HG03095 (cell line): ENCODE measurements at regions not wholly inside any gene's neighbourhood (a gene's known extent, or its start where the extent isn't known, plus 50 kb on each side); places are given as distances from the start of the nearest gene placed in this dataset.
"Not testable (repeated sequence)": the region's sequence is repeated elsewhere in the genome, so short reads cannot be mapped to it uniquely, and the experiment has no call there.

ENCODE experiments used
- ATAC-seq: cut with Tn5 transposase; IDR thresholded peaks from one replicate; pipeline ENCODE4 v1.9.1; 2021; ENCODE audit warnings: moderate library complexity; ENCODE audit not compliant: unreplicated experiment

DNA sequence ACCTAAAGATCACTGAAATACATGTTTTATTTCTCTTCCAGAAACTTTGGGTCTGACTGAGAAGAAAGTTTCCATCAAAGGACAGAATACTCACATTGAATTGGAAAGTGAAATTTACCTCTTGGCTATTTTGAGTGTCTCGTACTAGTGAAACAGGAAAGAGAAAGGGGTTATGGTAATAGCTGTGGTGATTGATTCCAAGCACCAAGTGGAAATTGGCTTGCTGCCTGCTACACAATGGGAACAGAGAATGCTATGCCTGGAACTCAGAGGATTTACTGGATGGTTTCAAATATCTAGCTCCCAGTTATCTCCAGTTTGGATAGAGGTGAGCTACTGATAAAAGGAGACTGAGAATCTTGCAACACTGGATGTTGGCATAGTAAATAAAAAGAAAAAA is 492.8 kb upstream of the FSIP2 start:
- no peak for ATAC-seq

DNA sequence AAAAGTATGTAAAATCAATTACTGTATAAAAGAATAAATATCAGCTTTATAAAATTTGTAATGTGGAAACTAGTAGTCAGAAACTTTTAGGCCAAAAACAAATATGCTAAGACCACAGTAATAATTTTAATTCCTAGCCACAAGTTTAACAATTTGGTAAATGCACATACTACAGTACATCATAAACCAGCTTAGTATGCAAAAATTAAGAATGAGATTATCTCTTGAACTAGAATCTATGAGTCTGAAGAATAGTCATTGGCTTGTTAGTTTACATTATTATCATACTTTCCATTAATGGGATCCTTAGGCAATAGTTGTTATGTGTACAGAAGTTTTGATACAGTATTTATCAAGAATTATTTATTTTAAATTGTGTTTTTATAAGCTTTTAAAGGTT is 491.9 kb upstream of the FSIP2 start:
- no peak for ATAC-seq

DNA sequence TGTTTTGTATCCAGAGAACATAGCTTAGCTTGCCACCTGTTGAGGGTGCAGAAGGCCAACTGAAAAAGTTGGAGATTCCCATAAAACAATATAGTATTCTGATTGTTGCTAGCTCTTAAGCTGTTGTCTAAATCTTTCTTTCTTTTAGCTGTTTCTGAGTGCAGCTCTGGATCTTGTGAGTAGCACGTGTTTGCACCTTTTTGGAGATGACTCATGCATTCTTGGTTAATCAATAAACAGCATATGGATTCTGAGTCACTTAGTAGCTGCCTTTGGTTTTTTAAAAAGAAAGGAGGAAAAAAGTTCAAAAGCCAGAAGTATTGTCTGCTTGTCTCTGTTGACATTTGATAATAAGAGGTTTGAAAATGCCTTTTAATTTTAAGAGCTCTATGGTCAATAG is 483.0 kb upstream of the FSIP2 start:
- ATAC-seq = no peak

DNA sequence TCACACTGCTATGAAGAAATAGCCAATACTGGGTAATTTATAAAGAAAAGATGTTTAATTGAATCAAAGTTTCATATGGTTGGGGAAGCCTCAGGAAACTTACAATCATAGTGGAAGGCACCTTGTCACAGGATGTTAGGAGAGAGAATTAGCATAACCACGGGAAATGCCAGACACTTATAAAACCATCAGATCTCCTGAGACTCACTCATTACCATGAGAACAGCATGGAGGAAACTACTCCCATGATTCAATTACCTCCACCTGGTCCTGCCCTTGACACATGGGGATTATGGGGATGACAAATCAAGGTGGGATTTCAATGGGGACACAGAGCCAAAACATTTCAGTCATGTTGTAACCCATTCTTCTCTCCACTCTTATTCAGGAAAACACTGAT is 472.9 kb upstream of the FSIP2 start:
- no peak for ATAC-seq

DNA sequence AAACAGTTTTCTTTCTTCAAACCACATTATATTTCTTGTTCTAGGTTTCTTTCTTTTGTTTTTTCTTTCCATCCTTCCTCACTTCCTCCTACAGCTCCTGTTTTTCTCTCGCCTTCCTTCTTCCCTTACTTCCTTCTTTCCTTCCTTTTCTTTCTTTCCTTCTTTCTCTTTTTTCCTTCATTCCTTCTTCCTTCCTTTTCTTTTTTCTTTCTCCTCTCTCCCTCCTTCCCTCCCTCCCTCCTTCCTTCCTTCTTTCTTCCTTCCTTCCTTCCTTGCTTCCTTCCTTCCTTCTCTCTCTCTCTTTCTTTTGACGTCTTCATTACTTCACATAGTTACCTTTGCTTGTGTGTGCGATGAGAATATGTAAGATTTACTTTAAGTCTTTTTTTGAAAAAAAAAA is 470.0 kb upstream of the FSIP2 start:
- no peak for ATAC-seq

- ATAC-seq = no peak
Observed at GRCh38 chr2:185274718-185275484, 463.7 kb upstream of the FSIP2 start.

- ATAC-seq = not testable (repeated sequence)
Observed at GRCh38 chr2:185275979-185276378, 462.6 kb upstream of the FSIP2 start.

- ATAC-seq = no peak
Observed at GRCh38 chr2:185278761-185279160, 459.8 kb upstream of the FSIP2 start.

- no peak for ATAC-seq
Observed at GRCh38 chr2:185279999-185280398, 458.6 kb upstream of the FSIP2 start.

DNA sequence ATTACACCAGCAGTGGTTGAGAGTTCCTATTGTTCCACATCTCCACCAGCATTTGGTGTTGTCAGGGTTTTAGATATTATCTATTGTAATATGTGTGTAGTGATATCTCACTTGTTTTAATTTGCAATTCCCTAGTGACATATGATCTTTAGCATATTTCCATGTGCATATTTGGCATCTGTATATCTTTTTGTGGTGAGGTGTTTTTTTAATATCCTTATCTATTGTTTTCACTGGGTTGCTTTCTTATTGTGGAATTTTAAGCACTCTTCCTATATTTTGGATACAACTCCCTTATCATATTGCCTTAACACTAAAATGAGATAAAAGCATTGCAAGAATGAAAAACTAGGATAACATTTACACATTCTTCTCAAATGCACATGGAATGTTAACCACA is 453.9 kb upstream of the FSIP2 start:
- no peak for ATAC-seq

GRCh38 chr2:185290012-185290411 is 448.6 kb upstream of the FSIP2 start:
- not testable (repeated sequence) for ATAC-seq

- peak; percentile 100 for ATAC-seq
Observed at GRCh38 chr2:185291035-185291647, 447.5 kb upstream of the FSIP2 start.

DNA sequence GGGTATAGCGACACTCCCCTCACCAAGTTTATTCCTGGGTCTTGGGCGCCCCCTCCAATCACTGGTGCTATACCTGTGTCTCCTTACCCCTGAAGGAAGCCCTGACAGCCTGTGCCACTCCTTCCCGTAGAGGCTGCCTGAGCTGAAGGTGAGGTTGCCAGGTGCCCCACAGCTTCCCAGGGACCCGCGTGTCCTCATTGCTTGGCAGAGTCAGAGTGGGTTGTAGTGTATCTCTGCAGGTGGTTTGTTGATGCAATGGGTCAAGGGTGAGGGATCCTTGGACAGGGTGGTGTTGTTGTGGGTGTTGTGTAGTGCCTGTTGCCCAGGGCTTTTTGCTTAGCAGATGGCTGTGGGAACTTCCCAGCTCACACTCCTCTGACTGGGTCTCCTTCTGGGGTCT is 438.7 kb upstream of the FSIP2 start:
- ATAC-seq = no peak

GRCh38 chr2:185306119-185306518 is 432.5 kb upstream of the FSIP2 start:
- ATAC-seq = no peak

GRCh38 chr2:185316383-185316782 is 422.2 kb upstream of the FSIP2 start:
- ATAC-seq = peak; percentile 67

DNA sequence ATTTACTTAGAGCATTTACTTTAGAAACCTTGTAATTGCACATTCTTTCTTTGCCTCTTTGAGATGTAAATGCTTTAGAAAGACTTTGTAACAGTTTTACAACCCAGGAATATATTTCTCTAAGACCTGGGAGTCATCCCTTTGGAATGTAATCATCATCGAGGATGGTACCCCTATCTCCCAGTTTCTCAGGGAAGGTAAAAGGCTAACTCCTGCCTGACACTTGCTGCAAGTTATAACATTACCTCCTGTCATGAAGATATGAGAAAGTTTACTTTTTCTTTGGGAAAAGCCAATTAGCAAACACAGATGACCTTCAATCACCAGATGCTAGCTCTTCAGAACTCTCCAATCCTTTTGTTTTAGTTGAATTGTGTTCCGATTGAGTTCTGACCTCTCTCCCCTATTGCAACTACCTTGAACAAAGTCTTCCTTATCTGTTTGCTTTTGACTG is 420.3 kb upstream of the FSIP2 start:
- ATAC-seq = no peak

DNA sequence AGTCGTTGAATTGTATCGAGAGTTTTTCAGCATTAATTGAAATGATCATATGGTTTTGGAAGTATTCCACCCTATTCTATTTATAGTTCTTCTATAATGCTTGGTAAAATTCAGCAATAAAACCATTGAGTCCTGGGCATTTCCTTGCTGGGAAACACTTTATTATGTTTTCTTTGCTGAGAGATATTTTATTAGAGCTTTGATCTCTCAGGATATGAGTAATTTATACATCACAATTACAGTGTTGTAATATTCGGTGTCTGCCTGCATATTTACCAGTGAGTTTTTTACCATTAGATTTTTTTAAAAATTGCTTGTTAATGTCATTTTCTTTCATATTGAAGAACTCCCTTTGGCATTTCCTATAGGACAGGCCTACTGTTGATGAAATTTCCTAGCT is 402.7 kb upstream of the FSIP2 start:
- no peak for ATAC-seq

GRCh38 chr2:185337033-185337432 is 401.6 kb upstream of the FSIP2 start:
- ATAC-seq = no peak

DNA sequence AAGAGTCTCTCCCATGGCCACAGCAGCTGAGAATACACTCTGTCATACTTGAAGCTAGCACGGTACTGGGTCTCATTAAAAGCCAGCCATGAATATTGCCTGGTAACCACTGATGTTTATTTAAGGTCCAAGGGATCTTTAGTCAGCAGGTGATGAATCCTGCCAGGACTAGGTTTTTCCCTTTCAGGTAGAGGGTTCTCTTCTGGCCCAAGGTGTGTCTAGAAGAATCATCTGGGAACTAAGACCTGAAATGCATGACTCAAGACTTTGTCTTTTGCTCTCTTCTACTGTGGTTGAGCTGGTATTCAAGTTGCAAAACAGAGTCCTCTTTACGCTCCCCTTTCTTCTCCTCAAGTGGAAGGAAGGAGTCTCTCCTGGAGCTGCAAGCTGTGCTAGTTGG is 400.5 kb upstream of the FSIP2 start:
- no peak for ATAC-seq

GRCh38 chr2:185347445-185347844 is 391.2 kb upstream of the FSIP2 start:
- ATAC-seq = no peak

GRCh38 chr2:185360776-185361175 is 377.8 kb upstream of the FSIP2 start:
- ATAC-seq = no peak

- ATAC-seq = no peak
Observed at GRCh38 chr2:185372188-185372587, 366.4 kb upstream of the FSIP2 start.

GRCh38 chr2:185373229-185373628 is 365.4 kb upstream of the FSIP2 start:
- no peak for ATAC-seq
